Lower leg skin (tissue), 3 donors: ENCODE measurements at regions not wholly inside any gene's neighbourhood (a gene's known extent, or its start where the extent isn't known, plus 50 kb on each side); places are given as distances from the start of the nearest gene placed in this dataset.

Source experiments
- POLR2A ChIP-seq, 2 donors: fragments of 450-650 bp; IDR thresholded peaks; one replicate each; pipeline ENCODE4 v1.6.1; 2016 to 2017; ENCODE audit warnings: antibody characterized with exemption in 2 of 2, mild to moderate bottlenecking in 1 of 2, moderate library complexity in 1 of 2
- TF ChIP-seq, protein P1 (sequence below), 3 donors: fragments of 450-650 bp; IDR thresholded peaks; one replicate each; pipeline ENCODE4 v1.5.1; 2016; ENCODE audit warnings: antibody characterized with exemption in 3 of 3, mild to moderate bottlenecking in 3 of 3, moderate library complexity in 2 of 3

DNA sequence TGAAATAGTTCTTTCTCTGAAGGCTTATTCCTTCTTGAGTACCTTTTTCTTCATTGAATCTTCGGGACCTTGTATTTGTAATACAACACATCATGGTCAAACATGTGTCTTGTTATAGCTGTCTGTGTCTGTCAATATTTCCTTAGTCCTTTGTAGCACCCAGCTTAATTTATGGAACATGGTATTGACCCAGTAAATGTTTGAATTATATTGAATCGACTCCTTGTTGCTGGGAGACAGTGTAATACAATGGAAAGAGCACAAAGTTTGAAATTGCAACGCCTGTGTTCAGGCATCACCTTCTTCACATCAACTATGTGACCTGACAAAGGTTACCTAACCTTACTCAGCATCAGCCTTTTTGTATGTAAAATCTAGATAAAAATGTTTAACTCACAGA, 267.2 kb upstream of the CYRIA start:
- TF ChIP-seq, protein P1, sequence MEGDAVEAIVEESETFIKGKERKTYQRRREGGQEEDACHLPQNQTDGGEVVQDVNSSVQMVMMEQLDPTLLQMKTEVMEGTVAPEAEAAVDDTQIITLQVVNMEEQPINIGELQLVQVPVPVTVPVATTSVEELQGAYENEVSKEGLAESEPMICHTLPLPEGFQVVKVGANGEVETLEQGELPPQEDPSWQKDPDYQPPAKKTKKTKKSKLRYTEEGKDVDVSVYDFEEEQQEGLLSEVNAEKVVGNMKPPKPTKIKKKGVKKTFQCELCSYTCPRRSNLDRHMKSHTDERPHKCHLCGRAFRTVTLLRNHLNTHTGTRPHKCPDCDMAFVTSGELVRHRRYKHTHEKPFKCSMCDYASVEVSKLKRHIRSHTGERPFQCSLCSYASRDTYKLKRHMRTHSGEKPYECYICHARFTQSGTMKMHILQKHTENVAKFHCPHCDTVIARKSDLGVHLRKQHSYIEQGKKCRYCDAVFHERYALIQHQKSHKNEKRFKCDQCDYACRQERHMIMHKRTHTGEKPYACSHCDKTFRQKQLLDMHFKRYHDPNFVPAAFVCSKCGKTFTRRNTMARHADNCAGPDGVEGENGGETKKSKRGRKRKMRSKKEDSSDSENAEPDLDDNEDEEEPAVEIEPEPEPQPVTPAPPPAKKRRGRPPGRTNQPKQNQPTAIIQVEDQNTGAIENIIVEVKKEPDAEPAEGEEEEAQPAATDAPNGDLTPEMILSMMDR (IDR thresholded peaks at IDR 0.05): no peak
- TF ChIP-seq POLR2A (IDR thresholded peaks at IDR 0.05): no peak
